ENCODE measurements at regions not wholly inside any gene's neighbourhood (a gene's known extent, or its start where the extent isn't known, plus 50 kb on each side); places are given as distances from the start of the nearest gene placed in this dataset.

DNA sequence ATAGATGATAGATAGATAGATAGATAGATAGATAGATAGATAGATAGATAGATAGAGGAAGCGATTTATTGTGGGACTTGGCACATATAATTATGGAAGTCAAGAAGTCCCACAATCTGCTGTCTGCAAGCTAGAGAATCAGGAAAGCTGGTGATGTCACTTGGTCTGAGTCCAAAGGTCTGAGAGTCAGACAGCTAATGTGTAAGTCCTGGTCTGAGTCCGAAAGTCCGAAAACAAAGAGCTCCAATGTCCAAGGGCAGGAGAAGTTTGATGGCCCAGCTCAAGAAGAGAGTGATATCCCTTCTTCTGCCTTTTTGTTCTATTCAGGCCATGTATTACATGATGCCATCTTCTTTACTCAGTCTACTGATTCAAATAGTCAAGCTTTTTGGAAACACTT is 53.8 kb upstream of the TCF7L2 start:
- Histone ChIP-seq H3K27me3 (ENCODE audit: insufficient read depth, low read length) (peaks cover 7% of the 10 kb centered on the region; the same call in 1 of the 2 replicates), H3K36me3 (ENCODE audit: insufficient read depth, low read depth, low read length) (no peaks in the 10 kb centered on the region), H3K9ac (ENCODE audit: low read depth, low read length) (no peak overlapping the region), H3K9me3 (ENCODE audit: insufficient read depth, low read depth, low read length) (no peaks in the 10 kb centered on the region), H3K4me1 (ENCODE audit: insufficient read depth, low read length) (peaks cover 18% of the 10 kb centered on the region; the same call in 1 of the 2 replicates), H3K4me3 (ENCODE audit: low read length) (no peak overlapping the region), H3K27ac (ENCODE audit: low read length) (no peak overlapping the region)

DNA sequence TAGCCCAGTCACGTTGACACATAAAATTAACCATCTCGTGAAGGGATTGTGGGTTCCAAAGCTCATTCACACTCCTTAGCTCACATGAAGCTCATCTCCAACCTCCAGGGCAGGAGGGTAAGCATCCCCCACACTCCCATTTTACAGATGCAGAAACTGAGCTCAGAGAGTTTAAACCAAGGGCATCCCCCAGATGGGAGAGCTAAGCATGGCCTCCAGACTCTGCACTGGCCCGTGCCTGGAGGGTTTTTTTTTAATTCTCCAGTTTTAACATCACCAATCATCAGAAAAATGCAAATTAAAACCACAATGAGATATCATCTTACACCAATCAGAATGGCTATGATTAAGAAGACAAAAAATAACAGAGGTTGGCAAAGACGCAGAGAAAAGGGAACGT is 53.3 kb upstream of the TCF7L2 start:
- Histone ChIP-seq H3K4me1 (ENCODE audit: insufficient read depth, low read length) (peaks cover 18% of the 10 kb centered on the region; the same call in 1 of the 2 replicates), H3K9ac (ENCODE audit: low read depth, low read length) (no peak overlapping the region), H3K36me3 (ENCODE audit: insufficient read depth, low read depth, low read length) (no peaks in the 10 kb centered on the region), H3K27me3 (ENCODE audit: insufficient read depth, low read length) (peaks cover 11% of the 10 kb centered on the region; the same call in 1 of the 2 replicates), H3K27ac (ENCODE audit: low read length) (no peak overlapping the region), H3K4me3 (ENCODE audit: low read length) (no peak overlapping the region), H3K9me3 (ENCODE audit: insufficient read depth, low read depth, low read length) (no peaks in the 10 kb centered on the region)

DNA sequence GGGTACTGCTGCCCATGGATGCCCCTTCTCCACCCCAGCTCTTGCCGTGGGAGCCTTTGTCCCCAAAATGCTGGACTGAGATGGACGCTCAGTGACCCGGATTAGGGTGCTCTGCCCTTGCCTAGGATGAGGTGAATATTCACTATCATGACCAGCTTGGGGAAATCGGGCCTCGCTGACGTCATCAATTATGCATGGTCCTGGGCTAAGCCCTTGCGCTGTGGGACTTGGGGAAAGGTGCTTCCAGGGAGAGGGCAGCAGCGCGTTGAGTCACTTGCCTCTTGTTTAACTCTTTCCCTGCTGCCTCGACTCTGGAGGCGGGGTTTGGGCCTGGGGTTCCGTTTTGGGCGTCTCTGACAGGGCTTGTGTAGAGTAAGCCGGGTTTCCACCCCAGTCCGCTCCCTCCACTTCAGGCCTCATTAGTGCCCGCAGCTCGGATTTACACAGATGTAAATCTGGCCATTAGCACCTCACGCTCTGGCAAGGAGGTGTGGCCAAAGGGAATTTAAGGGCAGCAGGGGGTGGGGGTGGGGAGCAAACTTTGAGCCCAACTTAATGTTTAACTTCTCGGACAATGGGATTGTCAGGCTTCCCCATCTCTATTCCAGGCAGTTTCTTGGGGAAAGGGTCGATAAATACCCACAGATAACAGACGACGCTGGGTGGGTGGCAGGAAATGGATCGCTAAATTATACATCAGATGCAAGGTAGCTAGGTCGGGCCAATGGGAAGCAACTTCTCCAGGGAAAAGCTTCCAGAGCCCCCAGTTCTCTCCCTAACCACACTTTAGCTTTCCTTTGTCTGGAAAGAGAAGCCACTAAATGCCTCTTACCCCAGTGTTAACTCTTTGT is 51.3 kb upstream of the TCF7L2 start:
- Histone ChIP-seq H3K27ac (ENCODE audit: low read length) (peak overlapping the region; percentile 9), H3K4me3 (ENCODE audit: low read length) (peak overlapping the region; percentile 46), H3K27me3 (ENCODE audit: insufficient read depth, low read length) (peaks cover 16% of the 10 kb centered on the region; the same call in 1 of the 2 replicates), H3K9ac (ENCODE audit: low read depth, low read length) (peak overlapping the region; percentile 52; the same call in 1 of the 2 replicates), H3K36me3 (ENCODE audit: insufficient read depth, low read depth, low read length) (no peaks in the 10 kb centered on the region), H3K4me1 (ENCODE audit: insufficient read depth, low read length) (peaks cover 13% of the 10 kb centered on the region; the same call in 1 of the 2 replicates), H3K9me3 (ENCODE audit: insufficient read depth, low read depth, low read length) (no peaks in the 10 kb centered on the region)

DNA sequence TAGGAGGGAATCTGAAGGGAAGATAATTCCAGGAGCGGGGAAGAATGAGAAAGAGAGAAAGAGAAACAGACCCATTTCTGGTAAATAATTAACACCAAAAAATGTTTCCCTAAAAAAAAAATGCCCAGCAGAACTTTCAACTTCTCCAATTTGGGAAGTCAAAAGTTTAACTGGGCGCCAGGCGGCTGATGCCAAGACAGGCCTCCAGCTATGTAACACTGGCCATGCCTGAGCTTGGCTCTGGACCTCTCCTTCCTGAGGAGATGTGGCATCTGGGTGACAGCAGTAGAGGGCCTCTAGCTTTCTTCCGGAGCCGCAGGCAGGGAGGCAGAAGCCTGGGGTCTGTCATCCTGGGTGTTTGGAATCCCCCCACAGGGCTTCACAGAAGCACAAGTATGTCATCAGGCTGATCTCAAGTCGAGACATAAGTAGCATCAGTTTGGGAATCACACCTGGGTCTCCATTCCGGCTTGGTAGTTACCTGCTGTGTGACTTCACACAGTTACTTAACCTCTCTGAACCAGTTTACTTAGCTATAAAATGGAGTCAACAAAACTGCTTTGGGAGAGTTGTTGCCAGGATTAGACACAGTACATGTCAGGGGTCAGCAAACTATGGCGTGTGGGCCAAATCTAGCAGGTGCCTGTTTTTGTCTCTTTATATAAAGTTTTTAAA is 50.5 kb upstream of the TCF7L2 start:
- Histone ChIP-seq H3K36me3 (ENCODE audit: insufficient read depth, low read depth, low read length) (no peaks in the 10 kb centered on the region), H3K9ac (ENCODE audit: low read depth, low read length) (peak overlapping the region; percentile 52; the same call in 1 of the 2 replicates), H3K4me1 (ENCODE audit: insufficient read depth, low read length) (peaks cover 13% of the 10 kb centered on the region; the same call in 1 of the 2 replicates), H3K4me3 (ENCODE audit: low read length) (peak overlapping the region; percentile 46), H3K9me3 (ENCODE audit: insufficient read depth, low read depth, low read length) (no peaks in the 10 kb centered on the region), H3K27ac (ENCODE audit: low read length) (peak overlapping the region; percentile 9), H3K27me3 (ENCODE audit: insufficient read depth, low read length) (peaks cover 16% of the 10 kb centered on the region; the same call in 1 of the 2 replicates)
